ENCODE measurements at regions not wholly inside any gene's neighbourhood (a gene's known extent, or its start where the extent isn't known, plus 50 kb on each side); places are given as distances from the start of the nearest gene placed in this dataset.
A peak's percentile ranks its signal among the peaks of the same experiment; 100 is the strongest.

DNA sequence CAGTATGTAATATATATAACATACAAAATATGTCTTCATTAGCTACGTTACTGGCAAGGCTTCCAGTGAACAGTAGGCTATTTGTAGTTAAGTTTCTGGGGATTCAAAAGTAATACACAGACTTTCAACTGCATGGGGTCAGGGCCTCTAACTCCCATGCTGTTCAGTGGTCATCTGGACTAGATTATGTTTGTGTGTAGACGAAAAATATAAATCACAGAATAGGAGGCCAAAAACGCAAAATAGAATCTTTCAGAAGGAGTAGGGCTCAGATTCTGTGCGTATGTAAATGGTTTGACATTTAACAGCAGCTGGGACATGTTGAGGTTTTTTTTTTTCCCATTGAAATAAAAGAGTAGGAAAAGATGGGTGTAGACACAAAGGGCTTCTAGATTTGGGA is 1048.7 kb upstream of the WWC1 start:
- peaks cover 22% of the 10 kb centered on the region for H3K4me1 Mint-ChIP-seq (ENCODE audit: low read depth)
- H3K27ac Mint-ChIP-seq (ENCODE audit: unreplicated experiment): no peak overlapping the region
- TF ChIP-seq, protein P1, sequence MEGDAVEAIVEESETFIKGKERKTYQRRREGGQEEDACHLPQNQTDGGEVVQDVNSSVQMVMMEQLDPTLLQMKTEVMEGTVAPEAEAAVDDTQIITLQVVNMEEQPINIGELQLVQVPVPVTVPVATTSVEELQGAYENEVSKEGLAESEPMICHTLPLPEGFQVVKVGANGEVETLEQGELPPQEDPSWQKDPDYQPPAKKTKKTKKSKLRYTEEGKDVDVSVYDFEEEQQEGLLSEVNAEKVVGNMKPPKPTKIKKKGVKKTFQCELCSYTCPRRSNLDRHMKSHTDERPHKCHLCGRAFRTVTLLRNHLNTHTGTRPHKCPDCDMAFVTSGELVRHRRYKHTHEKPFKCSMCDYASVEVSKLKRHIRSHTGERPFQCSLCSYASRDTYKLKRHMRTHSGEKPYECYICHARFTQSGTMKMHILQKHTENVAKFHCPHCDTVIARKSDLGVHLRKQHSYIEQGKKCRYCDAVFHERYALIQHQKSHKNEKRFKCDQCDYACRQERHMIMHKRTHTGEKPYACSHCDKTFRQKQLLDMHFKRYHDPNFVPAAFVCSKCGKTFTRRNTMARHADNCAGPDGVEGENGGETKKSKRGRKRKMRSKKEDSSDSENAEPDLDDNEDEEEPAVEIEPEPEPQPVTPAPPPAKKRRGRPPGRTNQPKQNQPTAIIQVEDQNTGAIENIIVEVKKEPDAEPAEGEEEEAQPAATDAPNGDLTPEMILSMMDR (IDR thresholded peaks at IDR 0.05): no peak
- H3K4me3 Mint-ChIP-seq (ENCODE audit: unreplicated experiment): no peak overlapping the region
- H3K9me3 Mint-ChIP-seq (ENCODE audit: low read depth): peaks cover 2% of the 10 kb centered on the region
- H3K36me3 Mint-ChIP-seq (ENCODE audit: low read depth): no peaks in the 10 kb centered on the region
- no peak for DNase-seq (ENCODE audit: low spot score)
- H3K27me3 Mint-ChIP-seq (ENCODE audit: low read depth): no peaks in the 10 kb centered on the region

DNA sequence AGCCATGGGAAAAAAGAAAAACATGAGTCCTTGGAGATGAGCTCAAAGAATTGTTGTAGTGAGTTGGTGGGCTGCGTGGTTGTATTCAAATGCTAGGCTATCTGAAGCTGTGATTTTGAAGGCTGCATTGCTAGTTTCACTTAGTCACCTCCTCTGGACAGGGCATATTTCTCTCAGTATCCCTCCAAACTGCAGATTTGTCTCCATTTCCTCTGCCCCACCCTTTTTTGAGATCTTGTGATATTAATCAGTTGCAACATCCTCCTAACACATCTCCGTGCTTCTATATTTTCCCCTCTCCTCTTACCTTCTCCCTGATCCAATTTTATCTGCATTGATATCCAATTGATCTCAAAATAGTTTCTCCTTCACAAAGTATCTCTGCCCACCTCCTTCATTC is 1048.0 kb upstream of the WWC1 start:
- no peak overlapping the region for H3K27ac Mint-ChIP-seq (ENCODE audit: unreplicated experiment)
- no peaks in the 10 kb centered on the region for H3K27me3 Mint-ChIP-seq (ENCODE audit: low read depth)
- H3K4me3 Mint-ChIP-seq (ENCODE audit: unreplicated experiment): no peak overlapping the region
- no peak for DNase-seq (ENCODE audit: low spot score)
- H3K9me3 Mint-ChIP-seq (ENCODE audit: low read depth): no peaks in the 10 kb centered on the region
- H3K4me1 Mint-ChIP-seq (ENCODE audit: low read depth): peaks cover 22% of the 10 kb centered on the region
- H3K36me3 Mint-ChIP-seq (ENCODE audit: low read depth): no peaks in the 10 kb centered on the region
- TF ChIP-seq, protein P1 (IDR thresholded peaks at IDR 0.05): no peak

DNA sequence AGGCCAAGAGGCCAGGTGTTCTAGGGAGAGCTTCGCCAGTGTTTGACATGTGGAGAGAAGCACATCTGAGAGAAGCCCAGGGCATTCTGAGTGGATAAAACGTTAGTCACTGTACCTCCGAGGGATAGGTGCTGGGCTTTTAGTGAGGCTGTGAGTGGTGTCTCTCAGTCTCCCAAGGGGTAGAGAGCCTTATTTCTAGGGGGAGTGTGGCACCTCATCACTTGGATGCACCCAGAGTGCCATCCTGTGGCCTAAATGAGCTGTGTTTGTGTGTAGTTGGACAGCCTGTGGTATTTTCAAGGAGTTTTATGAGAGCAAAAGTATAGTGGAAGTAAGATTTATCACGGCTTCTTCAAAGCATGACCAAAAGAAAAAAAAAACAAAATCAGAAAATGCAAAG is 1046.9 kb upstream of the WWC1 start:
- TF ChIP-seq, protein P1 (IDR thresholded peaks at IDR 0.05): peak; percentile 83
- H3K9me3 Mint-ChIP-seq (ENCODE audit: low read depth): no peaks in the 10 kb centered on the region
- DNase-seq (ENCODE audit: low spot score): no peak

DNA sequence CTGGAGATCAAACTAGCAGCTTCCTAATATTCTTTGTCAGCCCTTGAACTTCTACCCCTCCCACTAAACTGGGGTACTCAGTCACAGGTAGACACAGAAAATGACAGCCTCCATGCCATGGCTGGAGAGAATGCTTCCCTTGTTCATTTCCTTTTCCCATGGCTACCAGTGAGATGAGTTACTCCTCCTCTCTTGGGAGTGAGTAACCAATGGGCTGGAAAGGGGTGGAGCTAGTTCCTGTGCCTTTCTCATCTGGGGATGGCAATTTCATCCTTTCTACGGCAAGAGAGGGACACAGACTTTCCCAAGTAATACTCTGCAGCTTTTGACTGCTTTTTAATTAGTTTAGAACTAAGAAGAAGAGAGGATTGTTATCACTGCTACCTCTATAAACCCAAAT is 1045.6 kb upstream of the WWC1 start:
- no peaks in the 10 kb centered on the region for H3K27me3 Mint-ChIP-seq (ENCODE audit: low read depth)
- no peak for DNase-seq (ENCODE audit: low spot score)
- no peaks in the 10 kb centered on the region for H3K9me3 Mint-ChIP-seq (ENCODE audit: low read depth)
- no peak overlapping the region for H3K4me3 Mint-ChIP-seq (ENCODE audit: unreplicated experiment)
- no peak overlapping the region for H3K27ac Mint-ChIP-seq (ENCODE audit: unreplicated experiment)
- TF ChIP-seq, protein P1 (IDR thresholded peaks at IDR 0.05): no peak
- H3K36me3 Mint-ChIP-seq (ENCODE audit: low read depth): no peaks in the 10 kb centered on the region
- H3K4me1 Mint-ChIP-seq (ENCODE audit: low read depth): peaks cover 12% of the 10 kb centered on the region

More for the DNA sequence above, 1046.9 kb upstream of the WWC1 start:
- no peak overlapping the region for H3K27ac Mint-ChIP-seq (ENCODE audit: unreplicated experiment)
- no peaks in the 10 kb centered on the region for H3K36me3 Mint-ChIP-seq (ENCODE audit: low read depth)
- H3K4me1 Mint-ChIP-seq (ENCODE audit: low read depth): peaks cover 12% of the 10 kb centered on the region
- no peaks in the 10 kb centered on the region for H3K27me3 Mint-ChIP-seq (ENCODE audit: low read depth)
- no peak overlapping the region for H3K4me3 Mint-ChIP-seq (ENCODE audit: unreplicated experiment)

DNA sequence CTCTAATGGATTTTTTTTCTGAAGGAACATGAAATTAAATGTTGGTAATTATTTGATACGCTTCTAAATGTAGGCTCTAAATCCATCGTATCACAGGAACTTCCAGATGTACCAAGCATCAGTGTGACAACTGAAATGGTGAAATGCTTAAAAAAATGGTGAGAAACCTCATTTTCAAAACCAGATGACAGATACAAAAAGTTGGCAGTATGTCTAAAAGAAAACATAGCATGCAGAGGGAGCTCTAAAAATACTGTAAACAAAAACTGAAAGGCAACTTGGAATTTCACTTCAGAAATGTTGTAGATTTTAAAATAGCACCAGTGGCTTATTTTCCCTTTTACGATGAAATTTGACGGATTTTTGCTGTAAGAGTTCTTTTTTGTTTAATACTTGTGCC is 1043.6 kb upstream of the WWC1 start:
- Mint-ChIP-seq H3K4me1 (ENCODE audit: low read depth) (peaks cover 12% of the 10 kb centered on the region), H3K36me3 (ENCODE audit: low read depth) (no peaks in the 10 kb centered on the region), H3K27ac (ENCODE audit: unreplicated experiment) (peak overlapping the region; percentile 60), H3K4me3 (ENCODE audit: unreplicated experiment) (no peak overlapping the region), H3K9me3 (ENCODE audit: low read depth) (no peaks in the 10 kb centered on the region), H3K27me3 (ENCODE audit: low read depth) (no peaks in the 10 kb centered on the region)
- no peak for DNase-seq (ENCODE audit: low spot score)
- TF ChIP-seq, protein P1 (IDR thresholded peaks at IDR 0.05): no peak
